ENCODE measurements at regions not wholly inside any gene's neighbourhood (a gene's known extent, or its start where the extent isn't known, plus 50 kb on each side); places are given as distances from the start of the nearest gene placed in this dataset.

- TF ChIP-seq POLR2A (IDR thresholded peaks at IDR 0.05) = no peak
- TF ChIP-seq POLR2AphosphoS5 (IDR thresholded peaks at IDR 0.05) = no peak
- TF ChIP-seq CTCF (IDR thresholded peaks at IDR 0.05 in 8 of 11, conservative IDR thresholded peaks at IDR 0.05 in 3 of 11) = no peak
Measured at GRCh38 chr3:29164825-29165224, 116.0 kb upstream of the RBMS3 start.
